Esophagus squamous epithelium (tissue), 4 donors: ENCODE measurements at regions not wholly inside any gene's neighbourhood (a gene's known extent, or its start where the extent isn't known, plus 50 kb on each side); places are given as distances from the start of the nearest gene placed in this dataset.

Experiments
- POLR2A ChIP-seq, 4 donors: fragments of 450-650 bp; IDR thresholded peaks; one replicate each; pipeline ENCODE4 v1.6.1; 2017; ENCODE audit warnings: antibody characterized with exemption in 4 of 4, mild to moderate bottlenecking in 4 of 4, moderate library complexity in 3 of 4
- TF ChIP-seq, protein P1 (sequence below), 6 experiments: fragments of 450-650 bp in 4 of 6; fragments of 200-600 bp in 2 of 6; sonication (generic) in 2 of 6; IDR thresholded peaks; one replicate each; pipeline ENCODE4 v1.5.1; 2016 to 2019; ENCODE audit warnings: antibody characterized with exemption in 6 of 6, mild to moderate bottlenecking in 4 of 6, moderate library complexity in 4 of 6

DNA sequence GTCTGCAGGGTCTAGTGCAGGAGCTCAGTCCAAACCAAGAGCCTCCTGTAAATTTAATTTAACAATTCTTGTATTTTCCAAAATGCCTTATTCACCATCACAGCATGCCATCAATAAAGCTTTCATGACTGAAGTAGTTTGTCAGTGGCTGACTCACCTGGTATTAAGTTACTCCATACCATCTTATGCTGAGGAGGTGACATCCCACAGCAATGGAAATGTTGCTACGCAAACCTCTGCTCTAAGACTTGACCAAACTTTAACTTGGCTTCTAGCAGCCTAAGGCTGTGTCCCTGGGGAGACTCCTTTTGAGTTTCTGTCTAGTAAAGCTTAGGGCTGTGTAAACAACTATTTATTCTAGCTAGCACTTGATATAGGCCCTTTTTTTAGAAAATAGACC lies 1231.3 kb upstream of the CDH18 start:
- TF ChIP-seq, protein P1, sequence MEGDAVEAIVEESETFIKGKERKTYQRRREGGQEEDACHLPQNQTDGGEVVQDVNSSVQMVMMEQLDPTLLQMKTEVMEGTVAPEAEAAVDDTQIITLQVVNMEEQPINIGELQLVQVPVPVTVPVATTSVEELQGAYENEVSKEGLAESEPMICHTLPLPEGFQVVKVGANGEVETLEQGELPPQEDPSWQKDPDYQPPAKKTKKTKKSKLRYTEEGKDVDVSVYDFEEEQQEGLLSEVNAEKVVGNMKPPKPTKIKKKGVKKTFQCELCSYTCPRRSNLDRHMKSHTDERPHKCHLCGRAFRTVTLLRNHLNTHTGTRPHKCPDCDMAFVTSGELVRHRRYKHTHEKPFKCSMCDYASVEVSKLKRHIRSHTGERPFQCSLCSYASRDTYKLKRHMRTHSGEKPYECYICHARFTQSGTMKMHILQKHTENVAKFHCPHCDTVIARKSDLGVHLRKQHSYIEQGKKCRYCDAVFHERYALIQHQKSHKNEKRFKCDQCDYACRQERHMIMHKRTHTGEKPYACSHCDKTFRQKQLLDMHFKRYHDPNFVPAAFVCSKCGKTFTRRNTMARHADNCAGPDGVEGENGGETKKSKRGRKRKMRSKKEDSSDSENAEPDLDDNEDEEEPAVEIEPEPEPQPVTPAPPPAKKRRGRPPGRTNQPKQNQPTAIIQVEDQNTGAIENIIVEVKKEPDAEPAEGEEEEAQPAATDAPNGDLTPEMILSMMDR (IDR thresholded peaks at IDR 0.05) = no peak
- TF ChIP-seq POLR2A (IDR thresholded peaks at IDR 0.05) = no peak
